ENCODE measurements at regions not wholly inside any gene's neighbourhood (a gene's known extent, or its start where the extent isn't known, plus 50 kb on each side); places are given as distances from the start of the nearest gene placed in this dataset.
"Not testable (repeated sequence)": the region's sequence is repeated elsewhere in the genome, so short reads cannot be mapped to it uniquely, and the experiment has no call there.

DNA sequence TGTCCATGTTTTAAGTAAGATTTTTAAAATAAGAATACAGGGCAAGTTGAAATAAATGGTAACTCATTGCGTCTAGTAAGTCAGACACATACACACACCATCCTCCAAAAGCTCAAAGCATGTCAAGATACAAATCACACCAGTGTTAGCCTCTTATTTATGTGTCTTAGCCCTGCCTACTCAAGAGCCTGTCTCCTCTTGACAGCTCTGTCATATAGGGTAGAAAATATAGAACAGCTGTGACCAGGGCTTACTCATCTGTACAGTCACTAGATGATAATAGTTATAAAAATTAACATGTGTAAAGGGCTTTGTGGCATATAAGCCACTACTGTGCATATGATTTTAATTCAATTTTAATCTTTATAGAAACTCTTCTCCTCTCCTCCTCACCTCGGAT is 76.6 kb upstream of the NOTCH2NLA start:
- not testable (repeated sequence) for TF ChIP-seq CTCF (IDR thresholded peaks at IDR 0.05; ENCODE audit: extremely low read depth in 1 of 2, insufficient read depth in 1 of 2, low read depth in 1 of 2, low read length in 2 of 2); MAX (IDR thresholded peaks at IDR 0.05; ENCODE audit: insufficient read depth, insufficient read length); POLR2A (IDR thresholded peaks at IDR 0.05; ENCODE audit: low read depth, low read length)
